ENCODE measurements at regions not wholly inside any gene's neighbourhood (a gene's known extent, or its start where the extent isn't known, plus 50 kb on each side); places are given as distances from the start of the nearest gene placed in this dataset.

- H2AK5ac ChIP-seq (ENCODE audit: low read depth, low read length) = no peak overlapping the region
- no peak overlapping the region for H4K91ac ChIP-seq (replicated peaks; ENCODE audit: insufficient read length, low read length)
- H3K18ac ChIP-seq (ENCODE audit: extremely low read depth, low read length) = no peak overlapping the region
- H4K20me1 ChIP-seq (replicated peaks in 1 of 2; ENCODE audit: control insufficient read depth in 1 of 2, insufficient read depth in 2 of 2, low read length in 2 of 2) = no peaks in the 10 kb centered on the region
- no peak overlapping the region for H3K4me2 ChIP-seq (ENCODE audit: insufficient read depth in 1 of 2, low read depth in 2 of 2, low read length in 2 of 2)
- FAIRE-seq = no peak
- no peak overlapping the region for H2BK12ac ChIP-seq (ENCODE audit: low read depth, low read length)
- no peaks in the 10 kb centered on the region for H3K79me2 ChIP-seq (ENCODE audit: control insufficient read depth in 1 of 2, insufficient read depth in 2 of 2, low read length in 2 of 2)
- no peak overlapping the region for H4K5ac ChIP-seq (ENCODE audit: insufficient read length, low read depth, low read length)
- peaks cover 7 to 11% of the 10 kb centered on the region in 2 experiments; a peak in 3 of 4 replicates for H3K9me3 ChIP-seq (ENCODE audit: insufficient read depth in 2 of 2, low read depth in 1 of 2, low read length in 1 of 2)
- no peak overlapping the region for H3K4me3 ChIP-seq (ENCODE audit: extremely low read depth in 1 of 4, insufficient read depth in 2 of 4, low read depth in 3 of 4, low read length in 4 of 4)
- ChIA-PET CTCF (ENCODE audit: partially characterized antibody) (interaction anchor here (1.0 to 1.8 kb wide), 3 partner anchors 17 to 46 kb away, joined by 3 to 6 read pairs (median 4); no protein-coding TSS in a partner anchor), POLR2A (ENCODE audit: partially characterized antibody) (no interaction called here)
- no peak overlapping the region for H2AFZ ChIP-seq (ENCODE audit: low read length)
- H3K56ac ChIP-seq (replicated peaks; ENCODE audit: insufficient read length, low read depth, low read length) = no peak overlapping the region
- H3K14ac ChIP-seq (ENCODE audit: insufficient read length) = no peak overlapping the region
- no peak overlapping the region for H3K4ac ChIP-seq (replicated peaks; ENCODE audit: insufficient read length, low read depth, low read length)
- H2BK120ac ChIP-seq (replicated peaks; ENCODE audit: low read depth, low read length) = no peak overlapping the region
- no peak overlapping the region for H4K8ac ChIP-seq (ENCODE audit: extremely low read depth, insufficient read depth, low read length)
- no peaks in the 10 kb centered on the region for H3K79me1 ChIP-seq (ENCODE audit: low read depth, low read length)
- DNase-seq (ENCODE audit: low read depth in 1 of 2, low spot score in 2 of 2) = no peak
- no peak overlapping the region for H3K23ac ChIP-seq (ENCODE audit: insufficient read length)
- H3K4me1 ChIP-seq (replicated peaks in 1 of 4; ENCODE audit: control insufficient read depth in 3 of 4, insufficient read depth in 4 of 4, low read length in 3 of 4) = no peaks in the 10 kb centered on the region
- no peak overlapping the region for H3K27ac ChIP-seq (ENCODE audit: low read depth, low read length)
- TF ChIP-seq, protein P1, sequence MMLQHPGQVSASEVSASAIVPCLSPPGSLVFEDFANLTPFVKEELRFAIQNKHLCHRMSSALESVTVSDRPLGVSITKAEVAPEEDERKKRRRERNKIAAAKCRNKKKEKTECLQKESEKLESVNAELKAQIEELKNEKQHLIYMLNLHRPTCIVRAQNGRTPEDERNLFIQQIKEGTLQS (IDR thresholded peaks at IDR 0.05; ENCODE audit: insufficient read depth, low read depth, low read length) = no peak
- H3K36me3 ChIP-seq (ENCODE audit: control insufficient read depth in 2 of 4, insufficient read depth in 4 of 4, low read length in 3 of 4) = no peaks in the 10 kb centered on the region; a peak in 1 of 8 replicates
- no peaks in the 10 kb centered on the region; a peak in 1 of 7 replicates for H3K27me3 ChIP-seq (replicated peaks in 1 of 4; ENCODE audit: control insufficient read depth in 3 of 4, extremely low read depth in 1 of 4, insufficient read depth in 3 of 4, low read length in 3 of 4)
- H2BK5ac ChIP-seq (ENCODE audit: low read depth, low read length) = no peak overlapping the region
- H3K9ac ChIP-seq (replicated peaks in 1 of 4; ENCODE audit: extremely low read depth in 1 of 4, low read depth in 3 of 4, low read length in 3 of 4) = no peak overlapping the region
- H2BK20ac ChIP-seq (ENCODE audit: low read length) = no peak overlapping the region
- H2BK15ac ChIP-seq (ENCODE audit: low read length) = no peak overlapping the region
- no peaks in the 10 kb centered on the region for H3K23me2 ChIP-seq (ENCODE audit: low read depth, low read length)
- WGBS, 2 experiments (ENCODE audit: extremely low coverage in 1 of 2, insufficient coverage in 1 of 2, insufficient read length in 1 of 2, insufficient replicate concordance in 2 of 2, low coverage in 1 of 2, low lambda C conversion rate in 2 of 2, missing lambda C conversion rate in 1 of 2) = 97% methylated on average over 6 of the region's 6 CpGs; no CpG with 5 or more reads in 1 of the 2 experiments
These were observed 88.5 kb downstream of the NOC3L start for GRCh38 chr10:94274142-94274787.

Data from H1 (cell line).